T47D (cell line): ENCODE measurements at regions not wholly inside any gene's neighbourhood (a gene's known extent, or its start where the extent isn't known, plus 50 kb on each side); places are given as distances from the start of the nearest gene placed in this dataset.

Source experiments
- DNase-seq, 2 experiments: peaks; one replicate each; pipeline versions ENCODE4 v3.0.0 to v3.0.0-alpha.2; 2011 to 2012; ENCODE audit warnings: low read depth in 1 of 2, low spot score in 1 of 2
- JUND ChIP-seq: IDR thresholded peaks from 2 replicates; pipeline ENCODE4 v1.6.1; 2012; ENCODE audit warnings: low read depth
- in situ Hi-C: cut with HindIII; loops from 2 replicates; pipeline ENCODE4 v1.10.0; 2016; ENCODE audit warnings: low sequenced_read_pairs, low pct_unique_long_range_greater_than_20kb

GRCh38 chr13:68232351-68233130 is 1002.4 kb upstream of the PCDH9 start:
- no peak for TF ChIP-seq JUND
- DNase-seq = no peak
- in situ Hi-C loops = no loop called here

- in situ Hi-C loops = no loop called here
- no peak for DNase-seq
- no peak for TF ChIP-seq JUND
These were observed 984.7 kb upstream of the PCDH9 start for GRCh38 chr13:68214691-68215415.

GRCh38 chr13:68199271-68199670 is 969.1 kb upstream of the PCDH9 start:
- in situ Hi-C loops = no loop called here
- no peak for DNase-seq

GRCh38 chr13:68190818-68191217 is 960.7 kb upstream of the PCDH9 start:
- in situ Hi-C loops = no loop called here
- DNase-seq = no peak
- TF ChIP-seq JUND = no peak

More at GRCh38 chr13:68199271-68199670, 969.1 kb upstream of the PCDH9 start:
- no peak for TF ChIP-seq JUND

- TF ChIP-seq JUND = no peak
- in situ Hi-C loops = no loop called here
- no peak for DNase-seq
These were observed 955.5 kb upstream of the PCDH9 start for GRCh38 chr13:68185444-68186141.

- DNase-seq = no peak
- in situ Hi-C loops = no loop called here
These were observed 946.3 kb upstream of the PCDH9 start for GRCh38 chr13:68176475-68176874.

GRCh38 chr13:68174893-68175292 is 944.8 kb upstream of the PCDH9 start:
- DNase-seq = no peak
- in situ Hi-C loops = no loop called here
- no peak for TF ChIP-seq JUND

More at GRCh38 chr13:68176475-68176874, 946.3 kb upstream of the PCDH9 start:
- TF ChIP-seq JUND = no peak

- no peak for TF ChIP-seq JUND
- in situ Hi-C loops = no loop called here
- no peak for DNase-seq
These were observed 943.0 kb upstream of the PCDH9 start for GRCh38 chr13:68173111-68173510.

GRCh38 chr13:68170961-68171360 is 940.8 kb upstream of the PCDH9 start:
- DNase-seq = no peak
- TF ChIP-seq JUND = no peak
- in situ Hi-C loops = no loop called here

GRCh38 chr13:68168448-68168847 is 938.3 kb upstream of the PCDH9 start:
- no peak for DNase-seq
- in situ Hi-C loops = no loop called here
- no peak for TF ChIP-seq JUND

- no peak for TF ChIP-seq JUND
- no peak for DNase-seq
- in situ Hi-C loops = no loop called here
These were observed 930.3 kb upstream of the PCDH9 start for GRCh38 chr13:68160466-68160865.

- in situ Hi-C loops = no loop called here
- no peak for TF ChIP-seq JUND
- no peak for DNase-seq
These were observed 922.3 kb upstream of the PCDH9 start for GRCh38 chr13:68152414-68152813.

- DNase-seq = no peak
- in situ Hi-C loops = no loop called here
- TF ChIP-seq JUND = no peak
These were observed 915.7 kb upstream of the PCDH9 start for GRCh38 chr13:68145852-68146251.
